Left lung (tissue), 4 donors: ENCODE measurements at regions not wholly inside any gene's neighbourhood (a gene's known extent, or its start where the extent isn't known, plus 50 kb on each side); places are given as distances from the start of the nearest gene placed in this dataset.

Experiments used
- ATAC-seq: fragments of 200-7000 bp; cut with Tn5 transposase; one replicate; pipeline ENCODE4 v1.9.1; 2020; ENCODE audit warnings: moderate library complexity
- DNase-seq, 4 donors: peaks; one replicate each; pipeline ENCODE4 v3.0.0-alpha.2; 2013 to 2020
- H3K27ac ChIP-seq, 2 donors: fragments of 200-600 bp; sonication (generic) in 1 of 2; one replicate each; pipeline versions ENCODE4 v1.5.0 to v1.8.0; 2020 to 2021
- H3K27me3 ChIP-seq, 2 donors: fragments of 200-600 bp; sonication (generic) in 1 of 2; one replicate each; pipeline versions ENCODE4 v1.5.0 to v1.8.0; 2020 to 2021
- H3K36me3 ChIP-seq, 2 donors: fragments of 200-600 bp; sonication (generic) in 1 of 2; one replicate each; pipeline versions ENCODE4 v1.5.0 to v1.8.0; 2020 to 2021
- H3K4me1 ChIP-seq, 2 donors: fragments of 200-600 bp; one replicate each; pipeline ENCODE4 v1.8.0; 2021
- H3K4me3 ChIP-seq, 2 donors: fragments of 200-600 bp; sonication (generic) in 1 of 2; one replicate each; pipeline versions ENCODE4 v1.5.0 to v1.8.0; 2020 to 2021; ENCODE audit warnings: mild to moderate bottlenecking in 1 of 2
- H3K9me3 ChIP-seq, 2 donors: fragments of 200-600 bp; sonication (generic) in 1 of 2; one replicate each; pipeline versions ENCODE4 v1.5.0 to v1.8.0; 2020 to 2021
- intact Hi-C, 2 donors: fragments of 100-400 bp; cut with DNase I; formaldehyde crosslinking; loops; one replicate each; pipeline versions ENCODE4 v1.11.2 to v1.14.2; 2022
- TF ChIP-seq, protein P1 (sequence below), 2 donors: fragments of 200-600 bp; sonication (generic) in 1 of 2; IDR thresholded peaks; one replicate each; pipeline versions ENCODE4 v1.5.0 to v1.8.0; 2021; ENCODE audit warnings: antibody characterized with exemption in 2 of 2
- donor health status: DM: no; HTN: yes; CAD: no.
- donor health status: DM: no; HTN: no; CAD: no.

DNA sequence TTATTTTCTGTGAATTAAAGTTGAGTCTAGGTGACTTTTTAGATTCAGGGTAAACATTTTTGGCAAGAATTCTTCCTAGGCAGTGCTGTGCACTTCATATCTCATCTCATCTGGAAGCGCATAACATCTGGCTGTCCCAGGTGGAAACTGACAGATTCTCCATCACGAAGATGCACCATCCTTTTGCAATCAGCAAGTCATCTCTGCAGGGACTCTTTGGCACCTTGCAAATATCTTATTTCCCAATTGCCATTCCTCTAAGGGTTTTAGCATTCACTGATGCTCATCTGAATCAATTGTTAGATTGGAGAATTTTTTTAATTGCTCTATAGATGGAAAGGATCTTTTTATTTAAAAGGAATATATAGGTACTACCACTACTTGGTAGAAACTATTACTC is 282.7 kb upstream of the ATP10A start:
- no peaks in the 10 kb centered on the region for H3K9me3 ChIP-seq
- H3K27ac ChIP-seq = no peak overlapping the region
- H3K4me3 ChIP-seq = no peak overlapping the region
- H3K4me1 ChIP-seq = no peaks in the 10 kb centered on the region
- H3K36me3 ChIP-seq = no peaks in the 10 kb centered on the region
- ATAC-seq (no peak), DNase-seq (no peak)
- intact Hi-C loops = no loop called here
- H3K27me3 ChIP-seq = peaks cover 0 to 8% of the 10 kb centered on the region in 2 donors
- TF ChIP-seq, protein P1, sequence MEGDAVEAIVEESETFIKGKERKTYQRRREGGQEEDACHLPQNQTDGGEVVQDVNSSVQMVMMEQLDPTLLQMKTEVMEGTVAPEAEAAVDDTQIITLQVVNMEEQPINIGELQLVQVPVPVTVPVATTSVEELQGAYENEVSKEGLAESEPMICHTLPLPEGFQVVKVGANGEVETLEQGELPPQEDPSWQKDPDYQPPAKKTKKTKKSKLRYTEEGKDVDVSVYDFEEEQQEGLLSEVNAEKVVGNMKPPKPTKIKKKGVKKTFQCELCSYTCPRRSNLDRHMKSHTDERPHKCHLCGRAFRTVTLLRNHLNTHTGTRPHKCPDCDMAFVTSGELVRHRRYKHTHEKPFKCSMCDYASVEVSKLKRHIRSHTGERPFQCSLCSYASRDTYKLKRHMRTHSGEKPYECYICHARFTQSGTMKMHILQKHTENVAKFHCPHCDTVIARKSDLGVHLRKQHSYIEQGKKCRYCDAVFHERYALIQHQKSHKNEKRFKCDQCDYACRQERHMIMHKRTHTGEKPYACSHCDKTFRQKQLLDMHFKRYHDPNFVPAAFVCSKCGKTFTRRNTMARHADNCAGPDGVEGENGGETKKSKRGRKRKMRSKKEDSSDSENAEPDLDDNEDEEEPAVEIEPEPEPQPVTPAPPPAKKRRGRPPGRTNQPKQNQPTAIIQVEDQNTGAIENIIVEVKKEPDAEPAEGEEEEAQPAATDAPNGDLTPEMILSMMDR (IDR thresholded peaks at IDR 0.05) = no peak

- H3K27ac ChIP-seq = no peak overlapping the region
- no peaks in the 10 kb centered on the region for H3K36me3 ChIP-seq
- no peak overlapping the region for H3K4me3 ChIP-seq
- no peak for DNase-seq
- H3K27me3 ChIP-seq = peaks cover 0 to 8% of the 10 kb centered on the region in 2 donors
- TF ChIP-seq, protein P1 (IDR thresholded peaks at IDR 0.05) = no peak
- no peaks in the 10 kb centered on the region for H3K4me1 ChIP-seq
- no peaks in the 10 kb centered on the region for H3K9me3 ChIP-seq
- no peak for ATAC-seq
- intact Hi-C loops = no loop called here
These were observed 281.7 kb upstream of the ATP10A start for GRCh38 chr15:26144836-26145235.

- Histone ChIP-seq H3K4me3 (no peak overlapping the region), H3K36me3 (no peaks in the 10 kb centered on the region), H3K27me3 (peaks cover 0 to 6% of the 10 kb centered on the region in 2 donors), H3K9me3 (no peaks in the 10 kb centered on the region), H3K27ac (no peak overlapping the region), H3K4me1 (no peaks in the 10 kb centered on the region)
- TF ChIP-seq, protein P1 (IDR thresholded peaks at IDR 0.05) = no peak
- no peak for DNase-seq
- ATAC-seq = no peak
- intact Hi-C loops = no loop called here
These were observed 280.1 kb upstream of the ATP10A start for GRCh38 chr15:26143221-26143620.

- no peak for ATAC-seq
- intact Hi-C loops = no loop called here
These were observed 271.7 kb upstream of the ATP10A start for GRCh38 chr15:26134812-26135211.

GRCh38 chr15:26134152-26134551 is 271.0 kb upstream of the ATP10A start:
- intact Hi-C loops = no loop called here
- Histone ChIP-seq H3K27ac (no peak overlapping the region), H3K36me3 (no peaks in the 10 kb centered on the region), H3K9me3 (no peaks in the 10 kb centered on the region), H3K4me1 (no peaks in the 10 kb centered on the region), H3K27me3 (peaks cover 0 to 6% of the 10 kb centered on the region in 2 donors), H3K4me3 (no peak overlapping the region)
- ATAC-seq = no peak
- TF ChIP-seq, protein P1 (IDR thresholded peaks at IDR 0.05) = no peak
- no peak for DNase-seq

More at GRCh38 chr15:26134812-26135211, 271.7 kb upstream of the ATP10A start:
- Histone ChIP-seq H3K27me3 (peaks cover 0 to 6% of the 10 kb centered on the region in 2 donors), H3K9me3 (no peaks in the 10 kb centered on the region), H3K36me3 (no peaks in the 10 kb centered on the region), H3K4me3 (no peak overlapping the region), H3K4me1 (no peaks in the 10 kb centered on the region), H3K27ac (no peak overlapping the region)
- DNase-seq = no peak
- TF ChIP-seq, protein P1 (IDR thresholded peaks at IDR 0.05) = no peak
